Hematopoietic multipotent progenitor cell (in vitro differentiated cells): ENCODE measurements at regions not wholly inside any gene's neighbourhood (a gene's known extent, or its start where the extent isn't known, plus 50 kb on each side); places are given as distances from the start of the nearest gene placed in this dataset.

Experiments used
- DNase-seq, 3 donors: peaks; one replicate each; pipeline ENCODE4 v3.0.0-alpha.2; 2011 to 2015; ENCODE audit warnings: low read depth in 2 of 3, low spot score in 2 of 3

DNA sequence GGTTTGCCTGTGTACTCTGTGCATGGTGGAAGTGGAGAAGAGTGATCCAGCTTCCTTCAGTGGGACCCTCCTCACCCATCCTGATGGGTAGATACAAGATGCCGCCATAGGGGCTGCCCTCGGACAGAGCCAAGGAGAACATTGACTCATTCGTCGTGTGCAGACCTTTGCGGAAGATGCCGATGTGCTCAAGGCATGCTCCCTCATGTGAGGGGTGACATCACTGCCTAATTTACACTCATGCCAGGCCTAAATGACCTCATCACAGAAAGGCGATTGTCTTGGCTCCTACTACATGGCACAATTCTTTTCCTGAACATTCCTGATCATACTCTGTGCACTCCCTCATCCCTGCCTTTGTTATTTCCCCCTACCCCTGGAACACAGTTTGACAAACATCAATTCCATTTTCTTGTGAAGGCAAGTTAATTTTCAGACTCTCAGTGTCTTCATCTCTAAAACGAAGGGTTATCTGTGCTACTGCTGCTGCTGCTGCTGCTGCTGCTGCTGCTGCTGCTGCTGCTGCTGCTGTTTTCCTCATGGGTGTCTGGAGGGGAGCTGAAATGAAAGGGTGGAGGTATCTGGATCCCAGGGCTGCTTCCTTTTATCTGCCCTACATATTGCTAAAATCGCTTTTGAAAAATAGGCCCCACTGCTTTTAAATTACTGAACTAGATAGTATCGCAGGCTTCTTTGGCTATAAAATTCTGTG lies 146.5 kb upstream of the ARGLU1 start:
- DNase-seq, result no peak

DNA sequence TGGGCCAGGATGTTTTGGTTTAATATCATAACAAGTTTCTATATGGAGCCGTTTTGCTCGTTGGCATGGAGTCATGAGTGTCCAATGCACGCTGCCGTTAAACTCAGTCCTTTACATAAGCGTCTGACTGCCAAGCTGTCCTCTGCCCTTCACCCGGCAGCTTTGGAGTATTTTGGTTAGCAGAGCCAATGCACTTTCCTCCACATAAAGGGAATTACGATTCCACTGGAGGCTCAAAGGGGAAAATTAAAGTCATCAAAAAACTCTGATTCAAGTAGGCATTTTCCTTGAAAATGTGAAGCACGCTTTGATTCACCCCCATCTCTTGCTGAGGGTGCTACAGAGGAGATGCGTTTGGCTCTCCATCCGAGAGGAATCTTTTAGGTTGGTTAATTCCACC lies 144.4 kb upstream of the ARGLU1 start:
- no peak for DNase-seq

DNA sequence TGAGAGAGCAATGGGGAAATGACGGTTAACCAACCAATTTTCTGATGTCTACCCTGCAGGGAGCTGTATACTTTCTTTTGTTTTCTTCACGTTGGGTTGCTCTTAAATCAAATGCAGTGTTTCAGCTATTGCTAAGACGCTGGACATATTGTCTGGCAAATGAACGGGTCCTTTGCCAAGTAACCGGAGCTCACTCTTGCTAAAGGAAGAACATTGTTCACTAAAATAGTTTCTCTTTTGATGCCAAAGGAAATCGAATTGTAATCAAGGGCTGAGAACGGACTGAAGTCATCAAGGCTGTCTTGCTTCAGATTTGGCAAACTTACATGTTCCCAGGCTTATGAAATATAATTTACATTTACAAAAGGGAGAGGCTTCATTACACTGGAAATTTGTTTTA lies 142.3 kb upstream of the ARGLU1 start:
- no peak for DNase-seq

GRCh38 chr13:106709522-106709921 lies 141.6 kb upstream of the ARGLU1 start:
- no peak for DNase-seq

DNA sequence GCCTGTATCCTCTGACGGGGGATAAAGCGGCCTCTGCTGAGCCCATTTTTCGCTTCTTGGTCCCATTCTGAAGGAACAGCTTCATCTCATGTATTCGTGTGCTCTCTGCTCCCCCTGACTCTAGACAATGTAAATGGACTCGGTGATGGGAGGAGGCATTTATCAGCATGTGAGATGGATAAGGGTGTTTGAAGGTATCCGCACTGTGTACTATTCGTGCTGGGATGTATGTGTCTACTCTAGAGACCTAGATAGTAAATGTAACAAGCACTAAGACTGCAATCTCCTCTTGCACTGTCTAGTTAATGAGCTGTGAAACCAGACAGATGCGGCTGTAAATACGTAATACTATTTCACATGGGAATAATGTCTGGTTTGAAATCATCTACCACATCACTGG lies 134.6 kb upstream of the ARGLU1 start:
- DNase-seq, result no peak

- no peak for DNase-seq
These were observed 133.9 kb upstream of the ARGLU1 start for GRCh38 chr13:106701771-106702341.

DNA sequence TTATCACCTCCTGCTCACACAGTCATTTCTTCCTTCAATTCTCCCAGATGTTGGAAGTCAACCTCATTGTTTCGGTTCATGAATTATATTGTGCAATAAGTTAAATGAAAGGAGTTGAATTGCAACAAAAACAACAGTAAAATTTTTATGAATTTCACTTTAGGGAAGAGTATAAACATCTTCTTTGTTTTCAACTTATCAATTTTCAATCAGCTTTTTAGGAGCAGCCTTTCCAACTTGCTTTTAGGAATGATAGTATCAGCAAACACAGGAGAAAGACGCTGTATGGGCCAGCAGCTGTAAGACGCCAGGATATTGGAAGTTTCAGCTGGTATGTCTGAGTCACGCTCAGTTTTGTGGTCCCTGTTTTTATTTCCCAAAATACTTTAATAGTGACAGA lies 132.5 kb upstream of the ARGLU1 start:
- DNase-seq, result no peak

GRCh38 chr13:106700007-106700406 lies 132.1 kb upstream of the ARGLU1 start:
- DNase-seq, result no peak

DNA sequence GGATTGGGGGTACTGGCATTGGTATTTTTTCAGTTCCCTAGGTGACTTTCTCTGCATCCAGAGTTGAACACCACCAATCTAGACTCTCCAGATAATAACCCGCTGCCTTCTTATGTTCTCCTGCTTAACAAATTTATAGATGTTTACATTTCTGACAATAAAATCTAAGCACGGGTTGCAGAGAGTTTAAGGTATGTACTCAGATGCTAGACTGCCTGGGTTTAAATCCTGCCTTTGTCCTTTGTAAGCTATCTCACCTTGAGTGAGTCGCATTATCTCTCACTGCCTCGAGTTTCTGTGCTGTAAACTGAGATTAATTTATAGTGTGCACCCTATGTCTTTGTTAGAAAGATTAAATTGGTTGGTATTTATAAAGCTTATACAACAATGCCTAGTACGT lies 131.4 kb upstream of the ARGLU1 start:
- DNase-seq, result no peak

DNA sequence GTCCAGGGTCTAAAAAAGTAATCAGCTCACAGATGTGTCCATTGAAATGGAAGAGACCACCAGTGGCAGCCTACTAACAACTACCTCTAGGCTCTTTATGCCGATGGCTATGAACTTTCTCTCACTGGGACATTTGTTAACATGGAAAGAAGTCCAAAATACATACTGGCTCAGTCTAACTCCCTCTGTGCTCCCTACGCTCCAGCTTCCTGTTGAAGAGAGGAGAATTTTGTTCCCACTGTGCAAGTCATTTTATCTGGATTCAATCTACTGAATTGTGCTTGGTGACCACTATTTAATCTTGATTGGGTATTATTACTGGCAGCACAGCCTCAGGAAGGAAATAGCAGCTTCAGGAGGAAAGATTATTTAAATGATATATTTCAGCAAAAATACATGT lies 128.8 kb upstream of the ARGLU1 start:
- no peak for DNase-seq

DNA sequence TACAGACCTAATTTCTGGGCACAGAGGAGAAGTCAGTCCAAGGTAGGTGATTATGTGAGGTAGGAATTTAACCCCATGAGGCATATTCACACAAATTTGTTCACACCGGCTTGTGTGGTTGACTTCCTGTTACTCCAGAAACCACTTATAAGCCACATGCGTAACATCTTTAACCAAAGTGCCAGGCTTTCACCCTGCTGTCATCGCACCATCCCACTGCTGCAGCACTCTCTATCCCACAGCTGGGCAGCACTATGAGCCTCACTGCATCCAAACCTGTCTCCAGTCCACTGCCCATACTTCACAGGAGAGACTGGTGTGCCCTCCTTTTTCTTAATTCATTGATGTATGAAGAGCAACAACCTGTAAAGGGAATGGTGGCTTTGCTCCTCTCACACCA lies 128.2 kb upstream of the ARGLU1 start:
- DNase-seq, result no peak

GRCh38 chr13:106695139-106695538 lies 127.2 kb upstream of the ARGLU1 start:
- no peak for DNase-seq

GRCh38 chr13:106691861-106692260 lies 123.9 kb upstream of the ARGLU1 start:
- DNase-seq, result no peak

- no peak for DNase-seq
These were observed 123.4 kb upstream of the ARGLU1 start for GRCh38 chr13:106691341-106691740.

- no peak for DNase-seq
These were observed 122.8 kb upstream of the ARGLU1 start for GRCh38 chr13:106690779-106691178.

- DNase-seq, result no peak
These were observed 122.0 kb upstream of the ARGLU1 start for GRCh38 chr13:106689906-106690305.

- no peak for DNase-seq
These were observed 121.0 kb upstream of the ARGLU1 start for GRCh38 chr13:106688940-106689339.

GRCh38 chr13:106686163-106686562 lies 118.2 kb upstream of the ARGLU1 start:
- DNase-seq, result no peak

DNA sequence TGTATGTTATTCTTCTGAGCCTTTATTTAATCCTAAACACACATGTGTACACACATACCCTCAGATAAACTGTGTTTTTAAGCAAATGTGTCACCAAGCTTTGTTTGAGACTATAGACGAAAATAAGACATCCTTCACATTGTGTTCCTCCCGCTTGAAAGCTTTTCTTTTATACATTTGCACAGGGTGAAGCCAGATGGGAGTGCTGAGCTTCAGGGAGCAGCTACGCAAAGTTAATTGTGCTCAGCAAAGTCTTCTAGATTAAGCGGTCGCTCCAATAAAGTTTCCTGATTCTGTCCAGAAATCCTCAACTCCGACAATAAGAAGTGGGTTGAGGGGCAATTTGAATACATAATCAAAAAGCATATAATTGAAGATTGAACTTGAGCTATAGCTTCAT lies 117.2 kb upstream of the ARGLU1 start:
- DNase-seq, result no peak

GRCh38 chr13:106683918-106684317 lies 116.0 kb upstream of the ARGLU1 start:
- no peak for DNase-seq

- no peak for DNase-seq
These were observed 115.2 kb upstream of the ARGLU1 start for GRCh38 chr13:106683179-106683578.

GRCh38 chr13:106681997-106682396 lies 114.1 kb upstream of the ARGLU1 start:
- no peak for DNase-seq

GRCh38 chr13:106681536-106681935 lies 113.6 kb upstream of the ARGLU1 start:
- no peak for DNase-seq
